Heart right ventricle (tissue), 16 donors: ENCODE measurements at regions not wholly inside any gene's neighbourhood (a gene's known extent, or its start where the extent isn't known, plus 50 kb on each side); places are given as distances from the start of the nearest gene placed in this dataset.

Source experiments
- ATAC-seq, 8 donors: fragments of 200-7000 bp; cut with Tn5 transposase; one replicate each; pipeline ENCODE4 v1.9.1; 2020; ENCODE audit warnings: mild to moderate bottlenecking in 8 of 8, moderate library complexity in 8 of 8, moderate number of reproducible peaks in 1 of 8
- DNase-seq, 2 donors: peaks; one replicate each; pipeline ENCODE4 v3.0.0-alpha.2; 2020
- H3K27ac ChIP-seq, 10 donors: fragments of 200-600 bp; sonication (generic) in 2 of 10; one replicate each; pipeline versions ENCODE4 v1.5.0 to v1.8.0; 2020 to 2022; ENCODE audit warnings: mild to moderate bottlenecking in 3 of 10
- H3K27me3 ChIP-seq, 7 donors: fragments of 200-600 bp; one replicate each; pipeline ENCODE4 v1.8.0; 2021 to 2022; ENCODE audit warnings: mild to moderate bottlenecking in 2 of 7
- H3K36me3 ChIP-seq, 9 donors: fragments of 200-600 bp; sonication (generic) in 1 of 9; one replicate each; pipeline versions ENCODE4 v1.5.0 to v1.8.0; 2020 to 2022; ENCODE audit warnings: mild to moderate bottlenecking in 2 of 9
- H3K4me1 ChIP-seq, 9 donors: fragments of 200-600 bp; sonication (generic) in 1 of 9; one replicate each; pipeline versions ENCODE4 v1.5.0 to v1.8.0; 2020 to 2022; ENCODE audit warnings: mild to moderate bottlenecking in 4 of 9
- H3K4me3 ChIP-seq, 10 donors: fragments of 200-600 bp; sonication (generic) in 2 of 10; one replicate each; pipeline versions ENCODE4 v1.5.0 to v1.8.0; 2020 to 2022; ENCODE audit warnings: mild to moderate bottlenecking in 7 of 10, moderate library complexity in 2 of 10
- H3K9me3 ChIP-seq, 11 donors: fragments of 200-600 bp in 10 of 11; sonication (generic) in 2 of 11; one replicate each; pipeline versions ENCODE4 v1.5.0 to v1.8.0; 2013 to 2022; ENCODE audit warnings: mild to moderate bottlenecking in 2 of 11, control low read depth in 1 of 11, moderate library complexity in 1 of 11
- CTCF ChIP-seq, 9 donors: fragments of 200-600 bp; sonication (generic) in 2 of 9; IDR thresholded peaks; one replicate each; pipeline versions ENCODE4 v1.5.0 to v1.8.0; 2021 to 2022; ENCODE audit warnings: antibody characterized with exemption in 9 of 9, mild to moderate bottlenecking in 5 of 9, moderate library complexity in 1 of 9
- WGBS, 2 donors: extraction: QIAGEN DNeasy Blood & Tissue Kit; methylation state at CpG; one replicate each; pipeline ENCODE4 v1.1.7; 2013; ENCODE audit warnings: inconsistent platforms in 1 of 2; 5-methylcytosine and 5-hydroxymethylcytosine counted together
- intact Hi-C, 10 donors: fragments of 100-400 bp; cut with DNase I; formaldehyde crosslinking; loops; one replicate each; pipeline versions ENCODE4 v1.11.1 to v1.14.2; 2022
- donor health status: Arrhythmogenic right ventricular cardiomyopathy.
- donor health status: ischemic (EF 13 %, LVEDD 7.1; RV severe dilation, severe dysfunction).
- donor health status: healthy with polysubstance abuse.
- donor health status: DM: no; HTN: yes; CAD: no.
- donor health status: DM: no; HTN: no; CAD: no.
- donor health status: ischemic (EF 25% LVEDD 6.9; RV normal size, moderate dysfunction).
- donor health status: ischemic (EF 25% LVEDD 5.7; RV mildly dilated, moderate dysfunction).
- donor health status: healthy.
- donor health status: DM: yes; HTN: yes; CAD: no.
- donor health status: Ischemic cardiomyopathy.
- donor health status: ischemic (EF 35%, LVEDD 5.7; RV mildly dilated, moderate dysfunction).
- donor health status: nonischemic (EF 11% LVEDD 7.7; RV severe dilation, severe dysfunction).
- donor health status: DM: yes; HTN: yes; CAD: no.
- donor health status: PGD.
- donor health status: ischemic (EF 29% LVEDD 5.4; RV normal size, mild dysfunction).
- donor health status: nonischemic (EF 23%, LVEDD 6.1; RV moderate dilation, normal function).

GRCh38 chr5:2607598-2607997 is 143.9 kb downstream of the IRX2 start:
- ATAC-seq, result no peak
- Histone ChIP-seq H3K27me3 (peaks cover 0 to 5% (median 0%) of the 10 kb centered on the region in 7 donors), H3K9me3 (peaks cover 0 to 6% (median 0%) of the 10 kb centered on the region in 11 donors), H3K36me3 (no peaks in the 10 kb centered on the region), H3K27ac (no peak overlapping the region), H3K4me1 (peaks cover 0 to 9% (median 0%) of the 10 kb centered on the region in 9 donors), H3K4me3 (no peak overlapping the region)
- no peak for DNase-seq
- 71% methylated on average over 6 of the region's 6 CpGs for WGBS, 2 donors
- no peak for TF ChIP-seq CTCF (IDR thresholded peaks at IDR 0.05)
- intact Hi-C loops, result no loop called here

GRCh38 chr5:2603272-2603575 is 148.3 kb downstream of the IRX2 start:
- H3K27ac ChIP-seq, result no peak overlapping the region
- H3K36me3 ChIP-seq, result no peaks in the 10 kb centered on the region
- H3K4me1 ChIP-seq, result peaks cover 0 to 10% (median 0%) of the 10 kb centered on the region in 9 donors
- peaks cover 0 to 4% (median 0%) of the 10 kb centered on the region in 7 donors for H3K27me3 ChIP-seq
- peaks cover 0 to 5% (median 0%) of the 10 kb centered on the region in 11 donors for H3K9me3 ChIP-seq
- WGBS, 2 donors, result 41% methylated on average over 5 of the region's 5 CpGs
- no peak for TF ChIP-seq CTCF (IDR thresholded peaks at IDR 0.05)
- no peak overlapping the region for H3K4me3 ChIP-seq
- ATAC-seq (no peak), DNase-seq (no peak)
- intact Hi-C loops, result no loop called here

- intact Hi-C loops, result no loop called here
- Histone ChIP-seq H3K36me3 (no peaks in the 10 kb centered on the region), H3K9me3 (peaks cover 0 to 5% (median 0%) of the 10 kb centered on the region in 11 donors), H3K27me3 (peaks cover 0 to 4% (median 0%) of the 10 kb centered on the region in 7 donors), H3K4me1 (peaks cover 0 to 10% (median 0%) of the 10 kb centered on the region in 9 donors), H3K4me3 (no peak overlapping the region), H3K27ac (no peak overlapping the region)
- DNase-seq, result no peak
- TF ChIP-seq CTCF (IDR thresholded peaks at IDR 0.05), result no peak
- WGBS, 2 donors, result 32 to 36% methylated on average over 7 of the region's 7 CpGs
- no peak for ATAC-seq
Measured at GRCh38 chr5:2602451-2603271, 148.8 kb downstream of the IRX2 start.

- ATAC-seq (no peak), DNase-seq (no peak)
- intact Hi-C loops, result no loop called here
- no peak overlapping the region for H3K27ac ChIP-seq
- 86 to 94% methylated on average over 1 of the region's 1 CpG for whole genome bisulfite sequencing, 2 donors
- peaks cover 0 to 5% (median 0%) of the 10 kb centered on the region in 7 donors for H3K27me3 ChIP-seq
- H3K4me3 ChIP-seq, result no peak overlapping the region
- peaks cover 0 to 15% (median 0%) of the 10 kb centered on the region in 11 donors for H3K9me3 ChIP-seq
- no peaks in the 10 kb centered on the region for H3K36me3 ChIP-seq
- peaks cover 0 to 10% (median 0%) of the 10 kb centered on the region in 9 donors for H3K4me1 ChIP-seq
- TF ChIP-seq CTCF (IDR thresholded peaks at IDR 0.05), result no peak
Measured at GRCh38 chr5:2598503-2598902, 153.0 kb downstream of the IRX2 start.
